ENCODE measurements at regions not wholly inside any gene's neighbourhood (a gene's known extent, or its start where the extent isn't known, plus 50 kb on each side); places are given as distances from the start of the nearest gene placed in this dataset.

GRCh38 chrX:9341291-9342201 is 123.3 kb upstream of the TBL1X start:
- TF ChIP-seq, protein P1, sequence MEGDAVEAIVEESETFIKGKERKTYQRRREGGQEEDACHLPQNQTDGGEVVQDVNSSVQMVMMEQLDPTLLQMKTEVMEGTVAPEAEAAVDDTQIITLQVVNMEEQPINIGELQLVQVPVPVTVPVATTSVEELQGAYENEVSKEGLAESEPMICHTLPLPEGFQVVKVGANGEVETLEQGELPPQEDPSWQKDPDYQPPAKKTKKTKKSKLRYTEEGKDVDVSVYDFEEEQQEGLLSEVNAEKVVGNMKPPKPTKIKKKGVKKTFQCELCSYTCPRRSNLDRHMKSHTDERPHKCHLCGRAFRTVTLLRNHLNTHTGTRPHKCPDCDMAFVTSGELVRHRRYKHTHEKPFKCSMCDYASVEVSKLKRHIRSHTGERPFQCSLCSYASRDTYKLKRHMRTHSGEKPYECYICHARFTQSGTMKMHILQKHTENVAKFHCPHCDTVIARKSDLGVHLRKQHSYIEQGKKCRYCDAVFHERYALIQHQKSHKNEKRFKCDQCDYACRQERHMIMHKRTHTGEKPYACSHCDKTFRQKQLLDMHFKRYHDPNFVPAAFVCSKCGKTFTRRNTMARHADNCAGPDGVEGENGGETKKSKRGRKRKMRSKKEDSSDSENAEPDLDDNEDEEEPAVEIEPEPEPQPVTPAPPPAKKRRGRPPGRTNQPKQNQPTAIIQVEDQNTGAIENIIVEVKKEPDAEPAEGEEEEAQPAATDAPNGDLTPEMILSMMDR (IDR thresholded peaks at IDR 0.05 in 8 of 11, conservative IDR thresholded peaks at IDR 0.05 in 3 of 11) = no peak
- no peak for TF ChIP-seq POLR2AphosphoS5 (IDR thresholded peaks at IDR 0.05)
- no peak for TF ChIP-seq POLR2A (IDR thresholded peaks at IDR 0.05)
